DND-41 (cell line): ENCODE measurements at regions not wholly inside any gene's neighbourhood (a gene's known extent, or its start where the extent isn't known, plus 50 kb on each side); places are given as distances from the start of the nearest gene placed in this dataset.

Source experiments
- ATAC-seq: fragments of 200-7000 bp; cut with Tn5 transposase; 3 replicates; pipeline ENCODE4 v1.9.1; 2021; ENCODE audit warnings: low read depth; ENCODE audit not compliant: insufficient read depth
- DNase-seq: peaks from one replicate; pipeline ENCODE4 v3.0.0-alpha.2; 2020
- H2AFZ ChIP-seq: 2 replicates; pipeline ENCODE4 v1.6.0; 2012; ENCODE audit warnings: low read depth, low read length
- H3K27ac ChIP-seq: 2 replicates; pipeline ENCODE4 v1.5.1; 2012; ENCODE audit warnings: low read length, inconsistent platforms
- H3K27me3 ChIP-seq: fragments of 200-600 bp; sonication (generic); 2 replicates; pipeline ENCODE4 v1.6.0; 2012; ENCODE audit warnings: low read length, mild to moderate bottlenecking, inconsistent platforms; ENCODE audit not compliant: insufficient read depth, poor library complexity
- H3K36me3 ChIP-seq: 2 replicates; pipeline ENCODE4 v1.5.1; 2012; ENCODE audit warnings: low read length, inconsistent platforms; ENCODE audit not compliant: insufficient read depth
- H3K4me1 ChIP-seq: 2 replicates; pipeline ENCODE4 v1.5.1; 2012; ENCODE audit warnings: mild to moderate bottlenecking, low read length; ENCODE audit not compliant: insufficient read depth
- H3K4me2 ChIP-seq: 2 replicates; pipeline ENCODE4 v1.6.0; 2012; ENCODE audit warnings: mild to moderate bottlenecking, moderate library complexity, low read length, inconsistent platforms; ENCODE audit not compliant: insufficient read depth
- H3K4me3 ChIP-seq, 2 experiments: fragments of 200-600 bp in 1 of 2; shearing (Covaris generic) in 1 of 2; 2 replicates each; pipeline ENCODE4 v1.5.1; 2012 to 2016; ENCODE audit warnings: inconsistent platforms in 2 of 2, low read length in 2 of 2, mild to moderate bottlenecking in 2 of 2, low read depth in 1 of 2, moderate library complexity in 1 of 2
- H3K79me2 ChIP-seq: 2 replicates; pipeline ENCODE4 v1.6.0; 2012; ENCODE audit warnings: low read length, inconsistent platforms; ENCODE audit not compliant: insufficient read depth
- H3K9ac ChIP-seq: 2 replicates; pipeline ENCODE4 v1.6.0; 2012; ENCODE audit warnings: low read depth, mild to moderate bottlenecking, inconsistent platforms, low read length, moderate library complexity
- H3K9me3 ChIP-seq: 2 replicates; pipeline ENCODE4 v1.5.1; 2012; ENCODE audit warnings: low read length, moderate library complexity, mild to moderate bottlenecking, inconsistent platforms; ENCODE audit not compliant: insufficient read depth, severe bottlenecking
- H4K20me1 ChIP-seq: 2 replicates; pipeline ENCODE4 v1.6.0; 2012; ENCODE audit warnings: low read length; ENCODE audit not compliant: insufficient read depth
- EZH2 ChIP-seq: IDR thresholded peaks from 3 replicates; pipeline ENCODE4 v1.6.1; 2012; ENCODE audit warnings: borderline replicate concordance, low read depth, mild to moderate bottlenecking, moderate library complexity, low read length, inconsistent platforms; ENCODE audit not compliant: severe bottlenecking
- TF ChIP-seq, protein P1 (sequence below): IDR thresholded peaks from 2 replicates; pipeline ENCODE4 v1.5.1; 2012; ENCODE audit warnings: borderline replicate concordance, low read length, moderate library complexity, mild to moderate bottlenecking; ENCODE audit not compliant: poor library complexity, severe bottlenecking; ENCODE audit errors: extremely low read depth

DNA sequence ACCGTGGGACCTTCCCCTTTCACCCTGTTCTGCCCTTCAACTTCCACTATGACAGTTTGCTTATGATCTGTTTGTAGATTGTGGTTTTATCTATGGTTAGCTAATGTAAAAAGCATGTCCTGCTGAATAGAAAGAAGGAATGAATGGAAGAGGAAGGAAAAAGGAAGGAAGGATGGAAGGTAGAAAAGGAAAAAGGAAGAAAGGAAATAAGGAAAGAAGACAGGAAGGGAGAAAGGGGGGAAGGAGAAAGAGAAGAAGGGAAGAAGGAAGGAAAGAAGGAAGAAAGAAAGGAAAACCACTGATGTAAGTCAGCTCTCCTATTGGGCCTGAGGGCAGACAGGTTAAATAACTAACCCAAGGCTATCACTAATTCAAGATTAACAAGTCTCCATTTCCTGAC is 319.1 kb upstream of the KLF3 start:
- no peaks in the 10 kb centered on the region for H3K4me1 ChIP-seq
- no peak overlapping the region for H3K27ac ChIP-seq
- no peak overlapping the region for H3K4me3 ChIP-seq
- H3K9me3 ChIP-seq, result no peaks in the 10 kb centered on the region
- no peaks in the 10 kb centered on the region for H3K79me2 ChIP-seq
- ATAC-seq, result no peak
- no peak for TF ChIP-seq EZH2
- TF ChIP-seq, protein P1, sequence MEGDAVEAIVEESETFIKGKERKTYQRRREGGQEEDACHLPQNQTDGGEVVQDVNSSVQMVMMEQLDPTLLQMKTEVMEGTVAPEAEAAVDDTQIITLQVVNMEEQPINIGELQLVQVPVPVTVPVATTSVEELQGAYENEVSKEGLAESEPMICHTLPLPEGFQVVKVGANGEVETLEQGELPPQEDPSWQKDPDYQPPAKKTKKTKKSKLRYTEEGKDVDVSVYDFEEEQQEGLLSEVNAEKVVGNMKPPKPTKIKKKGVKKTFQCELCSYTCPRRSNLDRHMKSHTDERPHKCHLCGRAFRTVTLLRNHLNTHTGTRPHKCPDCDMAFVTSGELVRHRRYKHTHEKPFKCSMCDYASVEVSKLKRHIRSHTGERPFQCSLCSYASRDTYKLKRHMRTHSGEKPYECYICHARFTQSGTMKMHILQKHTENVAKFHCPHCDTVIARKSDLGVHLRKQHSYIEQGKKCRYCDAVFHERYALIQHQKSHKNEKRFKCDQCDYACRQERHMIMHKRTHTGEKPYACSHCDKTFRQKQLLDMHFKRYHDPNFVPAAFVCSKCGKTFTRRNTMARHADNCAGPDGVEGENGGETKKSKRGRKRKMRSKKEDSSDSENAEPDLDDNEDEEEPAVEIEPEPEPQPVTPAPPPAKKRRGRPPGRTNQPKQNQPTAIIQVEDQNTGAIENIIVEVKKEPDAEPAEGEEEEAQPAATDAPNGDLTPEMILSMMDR, result no peak
- H3K27me3 ChIP-seq, result no peaks in the 10 kb centered on the region
- H3K36me3 ChIP-seq, result no peaks in the 10 kb centered on the region
- H4K20me1 ChIP-seq, result no peaks in the 10 kb centered on the region
- H2AFZ ChIP-seq, result no peak overlapping the region
- DNase-seq, result no peak
- no peak overlapping the region for H3K4me2 ChIP-seq
- no peak overlapping the region for H3K9ac ChIP-seq

DNA sequence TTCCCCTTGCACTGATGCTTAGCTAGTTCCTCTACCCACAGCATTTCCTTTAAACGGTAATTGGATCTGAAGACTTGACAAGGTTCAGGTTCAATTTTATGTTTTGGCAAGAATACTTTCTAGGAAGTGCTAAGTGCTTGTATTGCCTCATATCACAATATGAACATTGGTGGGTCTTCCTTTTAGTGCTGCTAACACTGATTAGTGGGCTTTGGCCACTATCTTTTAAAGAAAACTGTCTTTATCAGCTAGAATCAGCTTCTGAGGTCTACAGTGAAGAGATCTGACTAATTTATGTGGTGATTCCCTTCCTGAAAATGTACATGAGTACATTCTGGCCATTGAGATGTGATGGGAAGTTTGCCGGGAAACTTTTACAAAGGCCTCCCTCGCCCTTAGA is 316.7 kb upstream of the KLF3 start:
- no peak overlapping the region for H3K27ac ChIP-seq
- no peak overlapping the region for H3K4me3 ChIP-seq
- ATAC-seq, result no peak
- no peaks in the 10 kb centered on the region for H4K20me1 ChIP-seq
- no peaks in the 10 kb centered on the region for H3K36me3 ChIP-seq
- no peaks in the 10 kb centered on the region for H3K79me2 ChIP-seq
- H3K9ac ChIP-seq, result no peak overlapping the region
- H3K9me3 ChIP-seq, result no peaks in the 10 kb centered on the region
- no peak overlapping the region for H2AFZ ChIP-seq
- no peak overlapping the region for H3K4me2 ChIP-seq
- H3K27me3 ChIP-seq, result no peaks in the 10 kb centered on the region
- no peak for TF ChIP-seq EZH2
- TF ChIP-seq, protein P1, result no peak
- no peaks in the 10 kb centered on the region for H3K4me1 ChIP-seq
- DNase-seq, result no peak

DNA sequence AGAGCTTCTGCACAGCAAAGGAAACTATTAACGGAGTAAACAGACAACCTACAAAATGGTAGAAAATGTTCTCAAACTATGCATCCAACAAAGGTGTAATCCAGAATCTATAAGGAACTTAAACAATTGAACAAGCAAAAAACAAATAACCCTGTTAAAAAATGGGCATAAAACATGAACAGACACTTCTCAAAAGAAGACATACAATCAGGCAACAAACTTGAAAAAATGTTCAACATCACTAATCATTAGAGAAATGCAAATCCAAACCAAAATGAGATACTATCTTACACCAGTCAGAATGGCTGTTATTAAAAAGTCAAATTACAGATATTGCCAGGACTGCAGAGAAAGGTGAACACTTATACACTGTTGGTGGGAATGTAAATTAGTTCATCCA is 309.6 kb upstream of the KLF3 start:
- H2AFZ ChIP-seq, result no peak overlapping the region
- ATAC-seq, result no peak
- TF ChIP-seq EZH2, result no peak
- TF ChIP-seq, protein P1, result no peak

DNA sequence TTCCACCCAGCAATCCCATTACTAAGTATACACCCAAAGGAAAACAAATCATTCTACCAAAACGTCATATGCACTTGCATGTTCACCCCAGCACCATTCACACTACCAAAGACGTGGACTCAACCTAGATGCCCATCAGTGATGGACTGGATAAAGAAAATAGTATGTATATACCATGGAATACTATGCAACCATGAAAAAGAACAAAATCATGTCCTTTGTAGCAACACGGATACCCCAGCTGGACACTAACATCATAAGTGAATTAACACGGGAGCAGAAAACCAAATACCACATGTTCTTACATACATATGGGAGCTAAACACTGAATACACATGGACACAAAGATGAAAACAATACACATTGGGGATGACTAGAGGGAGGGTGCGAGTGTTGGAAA is 309.1 kb upstream of the KLF3 start:
- no peak for DNase-seq
- Histone ChIP-seq H3K4me3 (no peak overlapping the region), H3K4me1 (no peaks in the 10 kb centered on the region), H3K9ac (no peak overlapping the region), H3K79me2 (no peaks in the 10 kb centered on the region), H4K20me1 (no peaks in the 10 kb centered on the region), H2AFZ (no peak overlapping the region), H3K9me3 (no peaks in the 10 kb centered on the region), H3K27ac (no peak overlapping the region), H3K36me3 (no peaks in the 10 kb centered on the region), H3K27me3 (no peaks in the 10 kb centered on the region), H3K4me2 (no peak overlapping the region)
- no peak for TF ChIP-seq EZH2
- TF ChIP-seq, protein P1, result no peak
- no peak for ATAC-seq

More for the DNA sequence above, 309.6 kb upstream of the KLF3 start:
- Histone ChIP-seq H3K4me3 (no peak overlapping the region), H3K27ac (no peak overlapping the region), H3K9ac (no peak overlapping the region), H3K27me3 (no peaks in the 10 kb centered on the region), H3K36me3 (no peaks in the 10 kb centered on the region), H3K4me1 (no peaks in the 10 kb centered on the region), H3K4me2 (no peak overlapping the region), H4K20me1 (no peaks in the 10 kb centered on the region), H3K79me2 (no peaks in the 10 kb centered on the region), H3K9me3 (no peaks in the 10 kb centered on the region)
- DNase-seq, result no peak
